ENCODE measurements at regions not wholly inside any gene's neighbourhood (a gene's known extent, or its start where the extent isn't known, plus 50 kb on each side); places are given as distances from the start of the nearest gene placed in this dataset.
"Not testable (repeated sequence)": the region's sequence is repeated elsewhere in the genome, so short reads cannot be mapped to it uniquely, and the experiment has no call there.

- Histone ChIP-seq H3K27me3 (no peaks in the 10 kb centered on the region), H3K9me3 (no peaks in the 10 kb centered on the region), H3K36me3 (no peaks in the 10 kb centered on the region), H3K27ac (no peak overlapping the region), H3K4me1 (no peaks in the 10 kb centered on the region), H3K4me3 (no peak overlapping the region)
- TF ChIP-seq CTCF (IDR thresholded peaks at IDR 0.05) (no peak), POLR2A (IDR thresholded peaks at IDR 0.05) (no peak), POLR2AphosphoS5 (IDR thresholded peaks at IDR 0.05) (no peak)
- DNase-seq (ENCODE audit: low spot score in 2 of 2): no peak
- intact Hi-C loops (cut with DNase I; ENCODE audit: low total_unique reads): no loop called here
Measured at GRCh38 chr5:115751176-115751575, 65.3 kb downstream of the CDO1 start.

DNA sequence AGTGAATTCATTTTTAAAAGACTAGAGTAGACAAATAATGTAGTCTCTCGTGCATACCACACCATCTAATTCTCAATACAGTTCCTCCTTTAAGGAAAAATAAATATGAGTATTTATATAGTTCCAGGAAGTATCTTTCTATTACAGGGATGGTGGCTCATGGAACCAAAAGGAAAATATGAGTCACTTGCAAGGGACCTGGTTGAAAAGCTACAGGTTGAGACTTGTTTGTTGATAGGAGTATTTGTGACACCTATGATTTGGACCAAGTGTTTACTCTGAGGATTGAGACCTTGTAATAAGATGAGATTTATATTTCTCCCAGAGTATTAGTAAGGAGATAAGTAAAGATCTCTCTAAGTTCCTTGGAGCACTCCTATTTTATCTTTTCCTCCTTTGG is 67.4 kb downstream of the CDO1 start:
- Histone ChIP-seq H3K4me3 (no peak overlapping the region), H3K27ac (no peak overlapping the region), H3K9me3 (peaks cover 0 to 3% of the 10 kb centered on the region in 2 donors), H3K36me3 (no peaks in the 10 kb centered on the region), H3K27me3 (no peaks in the 10 kb centered on the region), H3K4me1 (no peaks in the 10 kb centered on the region)
- TF ChIP-seq POLR2AphosphoS5 (IDR thresholded peaks at IDR 0.05) (no peak), CTCF (IDR thresholded peaks at IDR 0.05) (no peak), POLR2A (IDR thresholded peaks at IDR 0.05) (no peak)
- intact Hi-C loops (cut with DNase I; ENCODE audit: low total_unique reads): no loop called here
- DNase-seq (ENCODE audit: low spot score in 2 of 2): no peak

DNA sequence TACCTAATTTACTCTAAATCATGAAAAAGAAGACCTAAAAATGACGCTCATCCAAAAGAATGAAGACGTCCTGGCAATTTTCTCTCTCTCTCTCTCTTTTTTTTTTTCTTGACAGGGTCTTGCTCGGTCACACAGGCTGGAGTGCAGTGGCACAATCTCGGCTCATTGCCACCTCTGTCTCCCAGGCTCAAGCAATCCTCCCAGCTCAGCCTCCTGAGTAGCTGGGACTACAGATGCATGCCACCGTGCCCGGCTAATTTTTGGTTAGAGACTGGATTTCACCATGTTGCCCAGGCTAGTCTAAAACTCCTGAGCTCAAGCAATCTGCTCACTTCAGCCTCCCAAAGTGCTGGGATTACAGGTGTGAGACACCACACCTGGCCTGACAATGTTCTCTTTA is 77.2 kb downstream of the CDO1 start:
- H3K27ac ChIP-seq; H3K27me3 ChIP-seq; H3K4me3 ChIP-seq; DNase-seq (ENCODE audit: low spot score in 2 of 2); intact Hi-C loops (cut with DNase I; ENCODE audit: low total_unique reads); H3K4me1 ChIP-seq; H3K36me3 ChIP-seq: not testable (repeated sequence)
- peaks cover 0 to 17% of the 10 kb centered on the region in 2 donors for H3K9me3 ChIP-seq

- intact Hi-C loops (cut with DNase I; ENCODE audit: low total_unique reads): no loop called here
- Histone ChIP-seq H3K27ac (no peak overlapping the region), H3K4me1 (no peaks in the 10 kb centered on the region), H3K9me3 (peaks cover 0 to 13% of the 10 kb centered on the region in 2 donors), H3K4me3 (no peak overlapping the region), H3K36me3 (no peaks in the 10 kb centered on the region), H3K27me3 (no peaks in the 10 kb centered on the region)
- TF ChIP-seq POLR2A (IDR thresholded peaks at IDR 0.05): no peak
- no peak for TF ChIP-seq POLR2AphosphoS5 (IDR thresholded peaks at IDR 0.05)
- TF ChIP-seq CTCF (IDR thresholded peaks at IDR 0.05): no peak
- no peak for DNase-seq (ENCODE audit: low spot score in 2 of 2)
Measured at GRCh38 chr5:115738830-115739229, 77.6 kb downstream of the CDO1 start.

- no peak overlapping the region for H3K27ac ChIP-seq
- H3K27me3 ChIP-seq: no peaks in the 10 kb centered on the region
- H3K4me1 ChIP-seq: no peaks in the 10 kb centered on the region
- intact Hi-C loops (cut with DNase I; ENCODE audit: low total_unique reads): no loop called here
- no peak overlapping the region for H3K4me3 ChIP-seq
- no peak for TF ChIP-seq CTCF (IDR thresholded peaks at IDR 0.05)
- TF ChIP-seq POLR2A (IDR thresholded peaks at IDR 0.05): no peak
- TF ChIP-seq POLR2AphosphoS5 (IDR thresholded peaks at IDR 0.05): no peak
- H3K9me3 ChIP-seq: no peaks in the 10 kb centered on the region
- no peak for DNase-seq (ENCODE audit: low spot score in 2 of 2)
- H3K36me3 ChIP-seq: no peaks in the 10 kb centered on the region
Measured at GRCh38 chr5:115737452-115737851, 79.0 kb downstream of the CDO1 start.

DNA sequence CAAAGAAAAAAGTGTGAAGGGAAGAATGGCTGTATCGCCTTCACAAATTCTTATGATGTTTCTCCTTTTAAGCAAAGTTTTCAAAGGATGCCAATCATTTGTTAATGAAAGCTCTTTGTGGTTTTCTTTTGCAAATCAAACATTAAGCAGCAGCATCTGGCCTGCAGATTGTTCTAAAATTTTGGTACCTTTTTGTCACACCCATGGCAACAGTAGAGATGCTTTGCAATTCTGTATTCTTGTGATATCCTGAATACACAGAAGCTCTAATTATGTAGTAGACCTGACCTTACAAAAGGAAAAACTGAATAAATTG is 79.8 kb downstream of the CDO1 start:
- DNase-seq (ENCODE audit: low spot score in 2 of 2): no peak
- Histone ChIP-seq H3K9me3 (no peaks in the 10 kb centered on the region), H3K36me3 (no peaks in the 10 kb centered on the region), H3K27me3 (no peaks in the 10 kb centered on the region), H3K27ac (peak overlapping the region in 1 of 2 donors; percentile 3), H3K4me1 (no peaks in the 10 kb centered on the region), H3K4me3 (no peak overlapping the region)
- intact Hi-C loops (cut with DNase I; ENCODE audit: low total_unique reads): no loop called here
- TF ChIP-seq CTCF (IDR thresholded peaks at IDR 0.05) (no peak), POLR2A (IDR thresholded peaks at IDR 0.05) (no peak), POLR2AphosphoS5 (IDR thresholded peaks at IDR 0.05) (no peak)
